ENCODE measurements at regions not wholly inside any gene's neighbourhood (a gene's known extent, or its start where the extent isn't known, plus 50 kb on each side); places are given as distances from the start of the nearest gene placed in this dataset.

- no peaks in the 10 kb centered on the region for H3K36me3 Mint-ChIP-seq (ENCODE audit: low read depth)
- no peak for DNase-seq
- ChIA-PET CTCF (no interaction called here), POLR2A (no interaction called here)
- no peaks in the 10 kb centered on the region for H3K9me3 Mint-ChIP-seq
- no peaks in the 10 kb centered on the region for H3K27me3 Mint-ChIP-seq
- ATAC-seq (ENCODE audit: low read depth): no peak
- TF ChIP-seq CTCF (IDR thresholded peaks at IDR 0.05): no peak
- H3K4me3 Mint-ChIP-seq: no peak overlapping the region
- intact Hi-C loops (cut with micrococcal nuclease): no loop called here
- H3K27ac Mint-ChIP-seq: no peak overlapping the region
- H3K4me1 Mint-ChIP-seq: no peaks in the 10 kb centered on the region
Measured at GRCh38 chr17:13162361-13162760, 144.5 kb upstream of the ELAC2 start.

DNA sequence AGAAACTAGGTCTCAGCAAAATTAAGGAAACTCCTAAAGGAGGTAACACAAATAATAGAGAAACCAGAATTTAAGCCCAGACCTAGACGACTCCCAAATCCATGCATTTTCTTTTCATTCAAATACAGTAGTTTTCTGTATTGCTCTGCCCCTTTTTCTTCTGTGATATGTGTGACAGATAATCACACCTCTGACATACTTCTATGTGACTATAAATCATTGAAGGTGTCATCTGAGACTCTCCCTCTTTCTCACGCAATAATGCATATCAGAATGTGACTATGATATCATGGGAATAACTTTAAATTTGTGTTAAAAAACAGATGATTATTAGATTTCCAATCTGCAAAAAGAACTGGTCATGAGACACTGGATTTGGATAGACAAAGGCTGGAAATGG is 143.0 kb upstream of the ELAC2 start:
- DNase-seq: no peak
- Mint-ChIP-seq H3K9me3 (no peaks in the 10 kb centered on the region), H3K4me1 (no peaks in the 10 kb centered on the region), H3K4me3 (no peak overlapping the region), H3K27me3 (no peaks in the 10 kb centered on the region), H3K36me3 (ENCODE audit: low read depth) (no peaks in the 10 kb centered on the region), H3K27ac (no peak overlapping the region)
- no peak for TF ChIP-seq CTCF (IDR thresholded peaks at IDR 0.05)
- ChIA-PET CTCF (no interaction called here), POLR2A (no interaction called here)
- no peak for ATAC-seq (ENCODE audit: low read depth)
- intact Hi-C loops (cut with micrococcal nuclease): no loop called here

DNA sequence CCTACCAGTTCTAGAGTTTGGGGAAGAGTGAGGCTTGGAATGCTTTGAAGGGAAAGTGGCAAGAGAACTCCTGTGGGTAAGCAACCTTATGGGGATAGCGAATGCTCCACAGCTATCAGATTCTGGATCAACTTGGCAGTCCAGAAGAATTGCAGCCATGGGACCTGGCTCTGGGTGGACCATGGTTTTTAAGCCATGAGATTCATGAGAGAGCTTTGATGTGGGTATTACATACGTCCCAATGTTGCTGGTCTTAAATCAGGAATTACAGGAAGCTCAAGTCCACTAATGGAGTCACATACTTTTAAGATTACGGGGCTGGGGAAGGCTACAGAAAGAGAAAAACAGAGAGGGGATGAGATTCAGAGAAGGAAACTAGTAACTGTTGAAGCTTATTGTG is 142.5 kb upstream of the ELAC2 start:
- Mint-ChIP-seq H3K4me1 (no peaks in the 10 kb centered on the region), H3K4me3 (no peak overlapping the region), H3K36me3 (ENCODE audit: low read depth) (no peaks in the 10 kb centered on the region), H3K27me3 (no peaks in the 10 kb centered on the region), H3K27ac (no peak overlapping the region), H3K9me3 (no peaks in the 10 kb centered on the region)
- ATAC-seq (ENCODE audit: low read depth): no peak
- no peak for TF ChIP-seq CTCF (IDR thresholded peaks at IDR 0.05)
- intact Hi-C loops (cut with micrococcal nuclease): no loop called here
- CTCF ChIA-PET: no interaction called here
- POLR2A ChIA-PET: no interaction called here
- DNase-seq: no peak

DNA sequence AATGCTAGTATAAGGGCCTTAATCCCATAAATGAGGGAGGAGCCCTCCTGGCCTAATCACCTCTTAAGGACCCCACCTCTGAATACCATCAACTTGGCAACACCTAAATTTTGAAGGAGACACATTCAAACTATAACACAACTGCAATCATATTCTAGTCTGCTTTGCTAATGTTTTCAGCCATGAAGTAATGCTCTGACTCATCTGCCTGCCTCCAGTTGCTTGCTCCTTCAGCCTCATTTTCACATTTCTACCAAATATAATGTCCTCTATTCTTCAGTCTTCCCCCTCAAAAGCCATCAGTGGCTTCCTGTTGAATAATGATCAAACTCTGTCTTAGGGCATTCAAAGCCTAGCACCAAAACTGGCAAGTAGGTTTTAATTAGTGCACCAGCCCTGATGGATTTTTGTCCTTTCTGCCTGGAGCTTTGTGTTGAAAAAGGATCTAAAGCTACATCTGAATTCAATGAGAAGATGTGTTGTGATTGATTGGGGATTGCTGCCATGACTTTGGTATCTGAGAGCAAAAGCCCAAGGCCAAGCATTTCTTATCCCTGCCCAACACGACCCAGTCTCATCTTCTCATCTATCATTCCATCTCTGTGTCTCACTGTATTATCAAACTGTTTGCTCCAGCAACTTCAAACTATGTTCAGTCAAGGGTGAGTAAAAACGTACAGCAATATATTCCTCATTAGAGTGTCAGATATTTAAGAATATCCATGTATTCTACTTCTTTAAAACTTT is 140.8 kb upstream of the ELAC2 start:
- Mint-ChIP-seq H3K27ac (no peak overlapping the region), H3K9me3 (no peaks in the 10 kb centered on the region), H3K4me1 (no peaks in the 10 kb centered on the region), H3K36me3 (ENCODE audit: low read depth) (no peaks in the 10 kb centered on the region), H3K27me3 (no peaks in the 10 kb centered on the region), H3K4me3 (no peak overlapping the region)
- POLR2A ChIA-PET: no interaction called here
- TF ChIP-seq CTCF (IDR thresholded peaks at IDR 0.05): no peak
- no peak for DNase-seq
- intact Hi-C loops (cut with micrococcal nuclease): loop anchor here (10.0 kb wide), 1 partner anchor 56 kb away; no protein-coding TSS in a partner anchor
- no peak for ATAC-seq (ENCODE audit: low read depth)
- CTCF ChIA-PET: no interaction called here

GRCh38 chr17:13157656-13158055 is 139.8 kb upstream of the ELAC2 start:
- intact Hi-C loops (cut with micrococcal nuclease): loop anchor here (10.0 kb wide), 1 partner anchor 57 kb away; no protein-coding TSS in a partner anchor
- Mint-ChIP-seq H3K27ac (no peak overlapping the region), H3K36me3 (ENCODE audit: low read depth) (no peaks in the 10 kb centered on the region), H3K27me3 (no peaks in the 10 kb centered on the region), H3K9me3 (peaks cover under 1% of the 10 kb centered on the region), H3K4me3 (no peak overlapping the region), H3K4me1 (no peaks in the 10 kb centered on the region)
- DNase-seq (no peak), ATAC-seq (ENCODE audit: low read depth) (no peak)
- CTCF ChIA-PET: no interaction called here
- POLR2A ChIA-PET: no interaction called here
- no peak for TF ChIP-seq CTCF (IDR thresholded peaks at IDR 0.05)

Data from activated B cell treated with CpG ODN at 0.5 μM for 24 hours (primary cell).